WERI-Rb-1 (cell line): ENCODE measurements at regions not wholly inside any gene's neighbourhood (a gene's known extent, or its start where the extent isn't known, plus 50 kb on each side); places are given as distances from the start of the nearest gene placed in this dataset.
"Not testable (repeated sequence)": the region's sequence is repeated elsewhere in the genome, so short reads cannot be mapped to it uniquely, and the experiment has no call there.

Source experiments
- DNase-seq: peaks from one replicate; pipeline ENCODE4 v3.0.0-alpha.2; 2020
- H3K27ac ChIP-seq: fragments of 250-450 bp; sonication (Bioruptor Pico); 2 replicates; pipeline ENCODE4 v1.5.1; 2020; ENCODE audit warnings: mild to moderate bottlenecking, moderate library complexity
- H3K27me3 ChIP-seq: fragments of 250-450 bp; sonication (Bioruptor Pico); 2 replicates; pipeline ENCODE4 v1.5.1; 2021; ENCODE audit warnings: mild to moderate bottlenecking, low read depth, moderate library complexity; ENCODE audit not compliant: insufficient read depth, severe bottlenecking
- H3K36me3 ChIP-seq: fragments of 250-450 bp; sonication (Bioruptor Pico); 2 replicates; pipeline ENCODE4 v1.5.1; 2020; ENCODE audit warnings: mild to moderate bottlenecking, moderate library complexity
- H3K4me3 ChIP-seq: 2 replicates; pipeline ENCODE4 v1.5.1; 2011; ENCODE audit warnings: low read depth, mild to moderate bottlenecking, control low read depth, low read length
- H3K9me3 ChIP-seq: fragments of 250-450 bp; sonication (Bioruptor Pico); 2 replicates; pipeline ENCODE4 v1.5.1; 2021; ENCODE audit warnings: mild to moderate bottlenecking, moderate library complexity; ENCODE audit not compliant: severe bottlenecking
- CTCF ChIP-seq: IDR thresholded peaks from 2 replicates; pipeline ENCODE4 v1.5.1; 2011; ENCODE audit warnings: low read depth, mild to moderate bottlenecking, control low read depth, inconsistent platforms, low read length

DNA sequence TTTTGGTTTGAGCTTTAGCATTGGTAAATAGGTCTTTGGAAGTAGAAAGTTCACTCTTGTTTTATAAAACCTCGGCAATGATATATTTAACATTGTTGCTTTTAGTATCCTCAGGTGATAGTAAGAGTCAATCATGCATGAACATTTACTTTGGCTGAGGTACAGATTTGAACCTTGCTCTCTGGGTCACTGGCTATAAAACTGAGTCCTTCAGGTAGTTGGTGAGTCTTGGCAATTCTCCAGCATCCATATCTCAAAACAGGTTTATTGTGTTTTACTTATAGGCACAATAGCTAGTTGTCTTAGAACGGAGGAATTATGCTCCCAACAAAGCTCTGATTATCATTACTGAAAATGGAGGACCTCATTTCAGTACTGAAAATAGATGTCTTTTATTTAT is 75.1 kb downstream of the MAT2B start:
- H3K9me3 ChIP-seq: no peaks in the 10 kb centered on the region
- H3K36me3 ChIP-seq: no peaks in the 10 kb centered on the region

DNA sequence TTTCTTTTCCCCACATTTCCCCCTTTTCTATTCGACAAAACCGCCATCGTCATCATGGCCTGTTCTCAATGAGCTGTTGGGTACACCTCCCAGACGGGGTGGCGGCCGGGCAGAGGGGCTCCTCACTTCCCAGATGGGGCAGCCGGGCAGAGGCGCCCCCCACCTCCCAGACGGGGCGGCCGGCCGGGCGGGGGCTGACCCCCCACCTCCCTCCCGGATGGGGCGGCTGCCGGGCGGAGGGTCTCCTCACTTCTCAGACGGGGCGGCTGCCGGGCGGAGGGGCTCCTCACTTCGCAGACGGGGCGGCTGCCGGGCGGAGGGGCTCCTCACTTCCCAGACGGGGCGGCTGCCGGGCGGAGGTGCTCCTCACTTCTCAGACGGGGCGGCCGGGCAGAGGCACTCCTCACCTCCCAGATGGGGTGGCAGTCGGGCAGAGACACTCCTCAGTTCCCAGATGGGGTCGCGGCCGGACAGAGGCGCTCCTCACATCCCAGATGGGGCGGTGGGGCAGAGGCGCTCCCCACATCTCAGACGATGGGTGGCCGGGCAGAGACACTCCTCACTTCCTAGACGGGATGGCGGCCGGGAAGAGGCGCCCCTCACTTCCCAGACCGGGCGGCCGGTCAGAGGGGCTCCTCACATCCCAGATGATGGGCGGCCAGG is 78.2 kb downstream of the MAT2B start:
- not testable (repeated sequence) for H3K9me3 ChIP-seq, DNase-seq, H3K4me3 ChIP-seq, H3K27ac ChIP-seq, H3K27me3 ChIP-seq, H3K36me3 ChIP-seq

More for the DNA sequence above, 75.1 kb downstream of the MAT2B start:
- no peak for TF ChIP-seq CTCF
- H3K27ac ChIP-seq: no peak overlapping the region
- DNase-seq: no peak
- no peaks in the 10 kb centered on the region for H3K27me3 ChIP-seq
- no peak overlapping the region for H3K4me3 ChIP-seq

DNA sequence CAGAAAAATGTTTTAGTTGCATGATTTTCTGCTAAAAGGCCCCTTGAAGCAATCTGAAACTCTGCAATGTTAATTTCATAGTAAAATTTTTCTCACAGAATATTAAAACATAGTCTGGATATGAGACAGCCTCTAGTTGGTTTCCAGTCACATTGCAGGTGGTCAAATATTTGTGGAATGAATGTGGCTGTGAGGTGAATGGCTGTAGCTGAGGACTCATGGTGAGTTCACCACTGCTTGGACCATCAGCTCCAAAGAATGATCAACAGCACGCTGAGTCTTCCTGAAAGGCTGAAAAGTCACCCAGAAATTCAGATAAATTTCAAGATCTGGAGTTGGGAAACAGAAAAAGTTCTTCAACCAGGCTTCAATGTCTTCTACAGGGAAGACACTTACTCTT is 79.8 kb downstream of the MAT2B start:
- H3K27ac ChIP-seq: no peak overlapping the region
- no peak for DNase-seq
- H3K27me3 ChIP-seq: no peaks in the 10 kb centered on the region

DNA sequence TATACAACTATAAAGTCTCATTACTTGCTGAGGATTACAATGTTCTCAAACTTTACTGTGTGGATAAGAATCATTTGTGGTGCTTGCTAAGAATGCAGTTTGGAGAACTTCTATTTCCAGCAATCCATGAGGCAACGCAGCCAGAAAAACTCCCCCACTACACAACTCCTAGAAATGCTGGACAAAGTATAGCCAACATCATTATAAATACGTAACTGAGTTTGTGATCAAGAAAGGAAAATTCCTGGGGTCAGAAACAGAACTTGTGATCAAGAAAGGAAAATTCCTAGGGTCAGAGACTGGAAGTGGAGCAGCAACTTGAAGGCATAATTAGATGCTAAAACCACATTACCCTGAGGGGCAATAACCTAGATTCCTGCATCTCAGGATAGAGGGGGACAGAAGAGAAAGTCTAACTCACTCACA is 81.1 kb downstream of the MAT2B start:
- Histone ChIP-seq H3K9me3 (peaks cover 11% of the 10 kb centered on the region), H3K27ac (no peak overlapping the region)

More for the DNA sequence above, 79.8 kb downstream of the MAT2B start:
- Histone ChIP-seq H3K36me3 (no peaks in the 10 kb centered on the region), H3K9me3 (peaks cover 4% of the 10 kb centered on the region), H3K4me3 (no peak overlapping the region)
- TF ChIP-seq CTCF: no peak

GRCh38 chr5:163594951-163595350 is 89.5 kb downstream of the MAT2B start:
- Histone ChIP-seq H3K27ac (peak overlapping the region; percentile 83), H3K27me3 (no peaks in the 10 kb centered on the region), H3K4me3 (no peak overlapping the region), H3K9me3 (peaks cover 7% of the 10 kb centered on the region), H3K36me3 (no peaks in the 10 kb centered on the region)
- no peak for DNase-seq
- TF ChIP-seq CTCF: no peak

More for the DNA sequence above, 81.1 kb downstream of the MAT2B start:
- H3K27me3 ChIP-seq: no peaks in the 10 kb centered on the region
- TF ChIP-seq CTCF: no peak
- H3K4me3 ChIP-seq: no peak overlapping the region
- H3K36me3 ChIP-seq: no peaks in the 10 kb centered on the region
- no peak for DNase-seq

GRCh38 chr5:163595932-163596607 is 90.7 kb downstream of the MAT2B start:
- no peaks in the 10 kb centered on the region for H3K9me3 ChIP-seq
- H3K27ac ChIP-seq: peak overlapping the region; percentile 83
- TF ChIP-seq CTCF: no peak
- H3K27me3 ChIP-seq: no peaks in the 10 kb centered on the region
- no peaks in the 10 kb centered on the region for H3K36me3 ChIP-seq
- no peak overlapping the region for H3K4me3 ChIP-seq
- DNase-seq: peak; percentile 28
